SU-DHL-6 (cell line): ENCODE measurements at regions not wholly inside any gene's neighbourhood (a gene's known extent, or its start where the extent isn't known, plus 50 kb on each side); places are given as distances from the start of the nearest gene placed in this dataset.
"Not testable (repeated sequence)": the region's sequence is repeated elsewhere in the genome, so short reads cannot be mapped to it uniquely, and the experiment has no call there.

Experiments
- H2AFZ ChIP-seq: fragments of 200-600 bp; sonication (generic); 2 replicates; pipeline ENCODE4 v1.6.1; 2014; ENCODE audit warnings: low read depth, mild to moderate bottlenecking, moderate library complexity, mixed read lengths, antibody characterized with exemption, low read length; ENCODE audit not compliant: severe bottlenecking
- H3F3A ChIP-seq: fragments of 200-600 bp; shearing (Covaris generic); 2 replicates; pipeline ENCODE4 v1.6.0; 2016; ENCODE audit warnings: antibody characterized with exemption, mild to moderate bottlenecking; ENCODE audit not compliant: insufficient read depth
- H3K27ac ChIP-seq: fragments of 200-600 bp; sonication (generic); 2 replicates; pipeline ENCODE4 v1.5.1; 2016; ENCODE audit warnings: low read depth, mild to moderate bottlenecking, low read length, moderate library complexity, mixed read lengths
- H3K27me3 ChIP-seq: fragments of 200-600 bp; sonication (generic), shearing (Covaris generic); 2 replicates; pipeline ENCODE4 v1.6.0; 2014; ENCODE audit warnings: mild to moderate bottlenecking, low read length
- H3K36me3 ChIP-seq: fragments of 200-600 bp; sonication (generic); 2 replicates; pipeline ENCODE4 v1.6.1; 2014; ENCODE audit warnings: mild to moderate bottlenecking, low read length, mixed read lengths
- H3K4me2 ChIP-seq: fragments of 300-600, 200-600 bp; shearing (Covaris generic), sonication (generic); 2 replicates; pipeline ENCODE4 v1.6.0; 2014; ENCODE audit warnings: low read length, low read depth, mild to moderate bottlenecking; ENCODE audit not compliant: poor library complexity, severe bottlenecking
- H3K4me3 ChIP-seq: fragments of 200-600 bp; sonication (generic); 2 replicates; pipeline ENCODE4 v1.5.1; 2014; ENCODE audit warnings: antibody characterized with exemption, low read length, mild to moderate bottlenecking, mixed read lengths; ENCODE audit not compliant: insufficient read depth, poor library complexity, severe bottlenecking
- H3K79me2 ChIP-seq: fragments of 200-600 bp; sonication (generic); 2 replicates; pipeline ENCODE4 v1.6.1; 2014; ENCODE audit warnings: mild to moderate bottlenecking, low read length, moderate library complexity; ENCODE audit not compliant: insufficient read depth
- H3K9ac ChIP-seq: fragments of 200-600 bp; sonication (generic); 2 replicates; pipeline ENCODE4 v1.7.0; 2014; ENCODE audit warnings: mild to moderate bottlenecking, low read length
- H3K9me2 ChIP-seq: fragments of 200-600 bp; sonication (generic); replicated peaks from 2 replicates; pipeline ENCODE4 v1.6.1; 2014; ENCODE audit warnings: low read length; ENCODE audit not compliant: insufficient read depth
- H3K9me3 ChIP-seq: fragments of 200-600 bp; sonication (generic); 2 replicates; pipeline ENCODE4 v1.6.1; 2014; ENCODE audit warnings: low read length, mixed read lengths; ENCODE audit not compliant: insufficient read depth
- H4K20me1 ChIP-seq: fragments of 200-600 bp; sonication (generic); 2 replicates; pipeline ENCODE4 v1.6.1; 2014; ENCODE audit warnings: low read depth, mild to moderate bottlenecking, antibody characterized with exemption, low read length, moderate library complexity, mixed read lengths

DNA sequence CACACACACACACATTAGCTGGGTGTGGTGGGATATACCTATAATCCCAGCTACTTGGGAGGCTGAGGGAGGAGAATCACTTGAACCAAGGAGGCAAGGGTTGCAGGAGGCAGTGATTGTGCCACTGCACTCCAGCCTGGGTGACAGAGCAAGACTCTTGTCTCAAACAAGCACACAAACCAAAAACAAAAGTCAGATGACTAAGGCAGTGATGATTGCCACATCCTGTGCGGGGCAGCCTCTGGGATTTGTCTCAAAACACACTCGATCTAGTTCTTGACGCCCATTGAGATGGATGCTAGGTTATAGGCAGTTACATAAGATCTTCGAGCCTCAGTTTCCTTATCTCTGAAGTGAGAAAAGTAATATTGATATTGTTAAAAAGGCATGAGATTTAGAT, 57.8 kb upstream of the NBPF8 start:
- not testable (repeated sequence) for H2AFZ ChIP-seq, H3K36me3 ChIP-seq, H3K9me3 ChIP-seq, H3K9ac ChIP-seq, H3K27ac ChIP-seq, H3K4me3 ChIP-seq, H3F3A ChIP-seq, H3K79me2 ChIP-seq, H3K9me2 ChIP-seq, H4K20me1 ChIP-seq, H3K4me2 ChIP-seq, H3K27me3 ChIP-seq

DNA sequence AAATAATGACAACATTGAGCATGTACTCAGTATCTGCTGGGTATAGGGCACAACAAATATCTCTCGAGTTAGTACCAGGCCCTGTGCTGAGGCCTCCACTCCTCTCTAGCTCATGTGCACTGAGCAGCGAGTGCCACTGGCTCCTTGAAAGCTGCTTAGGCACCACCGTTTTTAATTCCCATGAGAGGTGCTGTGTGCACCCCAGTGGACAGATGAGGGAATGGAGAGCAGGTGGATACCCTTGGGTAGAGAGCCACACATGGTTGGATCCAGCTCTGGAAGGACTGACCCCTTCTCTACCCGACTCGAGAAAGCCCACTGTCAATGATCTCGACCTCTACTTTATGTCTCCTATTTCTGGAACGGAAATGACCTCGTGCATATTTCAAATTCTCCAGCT, 58.7 kb upstream of the NBPF8 start:
- H3K9me3 ChIP-seq, H3K9me2 ChIP-seq, H2AFZ ChIP-seq, H3K27ac ChIP-seq, H3K4me2 ChIP-seq, H3F3A ChIP-seq, H3K27me3 ChIP-seq, H3K9ac ChIP-seq, H3K36me3 ChIP-seq, H3K79me2 ChIP-seq, H3K4me3 ChIP-seq, H4K20me1 ChIP-seq: not testable (repeated sequence)

GRCh38 chr1:120354618-120355184, 60.1 kb upstream of the NBPF8 start:
- not testable (repeated sequence) for H3K9me2 ChIP-seq, H3K27me3 ChIP-seq, H3K79me2 ChIP-seq, H3K36me3 ChIP-seq, H4K20me1 ChIP-seq, H2AFZ ChIP-seq, H3F3A ChIP-seq, H3K9me3 ChIP-seq
- Histone ChIP-seq H3K9ac (peak overlapping the region; percentile 50), H3K27ac (peak overlapping the region; percentile 48), H3K4me3 (peak overlapping the region; percentile 38), H3K4me2 (peak overlapping the region; percentile 48)

DNA sequence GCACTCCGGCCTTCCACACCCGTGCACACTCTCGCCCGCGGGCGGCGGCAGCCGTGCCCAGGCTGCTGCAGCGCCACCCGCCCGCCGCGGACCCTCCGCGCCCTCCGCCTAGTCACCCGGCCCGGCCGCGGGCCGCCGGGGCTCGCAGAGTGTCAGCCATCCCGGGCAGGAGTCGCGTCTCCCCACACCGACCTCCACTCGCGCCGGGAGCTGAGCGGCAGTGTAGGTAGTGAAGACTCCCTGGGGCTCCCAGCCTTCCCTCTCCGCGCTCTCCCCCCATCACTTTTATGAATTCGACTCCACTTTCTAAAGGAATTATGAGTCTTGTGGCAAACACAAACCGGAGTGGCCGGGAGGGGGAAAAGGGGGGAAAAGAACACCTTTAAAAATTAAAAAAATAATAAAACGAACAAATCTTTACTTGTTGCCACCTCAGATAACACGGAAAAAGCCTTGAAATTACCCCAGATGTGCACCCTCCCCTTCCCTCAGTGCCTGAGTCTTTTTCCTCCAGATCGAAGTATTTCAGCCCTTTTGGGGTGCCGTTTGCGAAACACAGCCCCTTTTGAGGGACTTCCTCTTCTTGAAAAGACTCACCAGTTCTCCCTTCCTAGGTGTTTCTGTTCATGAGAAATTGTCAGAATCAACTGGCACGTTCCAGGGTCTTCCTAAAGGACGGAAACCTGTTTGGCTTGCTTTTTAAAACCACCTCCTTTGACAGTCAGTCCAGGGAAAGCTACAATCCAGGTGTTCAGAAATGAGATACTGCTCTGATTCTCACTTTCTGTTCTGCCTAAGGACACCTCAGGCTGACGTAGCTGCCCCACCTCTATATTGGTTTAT, 72.4 kb upstream of the NBPF8 start:
- not testable (repeated sequence) for H4K20me1 ChIP-seq, H3K36me3 ChIP-seq, H3K27me3 ChIP-seq, H2AFZ ChIP-seq, H3K9me2 ChIP-seq, H3K79me2 ChIP-seq, H3K4me3 ChIP-seq, H3F3A ChIP-seq, H3K27ac ChIP-seq, H3K9me3 ChIP-seq
- H3K4me2 ChIP-seq = peak overlapping the region; percentile 22
- H3K9ac ChIP-seq = peak overlapping the region; percentile 57; the same call in 1 of the 2 replicates

DNA sequence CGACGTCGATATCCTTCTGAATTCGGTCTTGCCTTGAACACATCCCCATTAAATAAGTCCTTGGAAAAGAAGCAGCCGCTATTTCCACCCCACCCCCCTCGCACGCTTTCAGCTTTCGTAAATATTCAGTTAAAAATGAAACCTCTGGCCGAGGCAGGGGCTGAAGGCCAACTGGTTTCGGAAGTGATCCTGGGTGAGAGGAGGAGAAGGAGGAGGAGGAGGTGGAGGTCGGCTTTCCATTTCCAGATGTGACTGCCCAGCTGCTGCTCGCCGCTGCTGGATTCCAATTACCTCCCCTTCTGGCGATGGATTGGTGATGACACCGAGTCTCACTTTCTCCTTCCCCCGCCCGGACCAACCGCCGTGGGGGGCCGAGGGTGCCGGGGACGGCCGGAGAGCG, 73.1 kb upstream of the NBPF8 start:
- Histone ChIP-seq H3K9ac (peak overlapping the region; percentile 57), H3K4me3 (peak overlapping the region; percentile 47), H3K4me2 (peak overlapping the region; percentile 48)
- not testable (repeated sequence) for H3K27me3 ChIP-seq, H3K9me2 ChIP-seq, H3K79me2 ChIP-seq, H3K27ac ChIP-seq, H4K20me1 ChIP-seq, H3F3A ChIP-seq, H3K36me3 ChIP-seq, H3K9me3 ChIP-seq, H2AFZ ChIP-seq

GRCh38 chr1:120340838-120341751, 73.7 kb upstream of the NBPF8 start:
- H3K36me3 ChIP-seq, H3K9me2 ChIP-seq, H3K27ac ChIP-seq, H3K27me3 ChIP-seq, H3F3A ChIP-seq, H3K9me3 ChIP-seq, H4K20me1 ChIP-seq, H2AFZ ChIP-seq, H3K79me2 ChIP-seq: not testable (repeated sequence)
- Histone ChIP-seq H3K9ac (peak overlapping the region; percentile 57), H3K4me2 (peak overlapping the region; percentile 48), H3K4me3 (peak overlapping the region; percentile 47)

GRCh38 chr1:120315738-120316137, 99.1 kb upstream of the NBPF8 start:
- not testable (repeated sequence) for H3K79me2 ChIP-seq, H3K9me2 ChIP-seq, H3K9ac ChIP-seq, H3F3A ChIP-seq, H3K27ac ChIP-seq, H3K27me3 ChIP-seq, H4K20me1 ChIP-seq, H3K9me3 ChIP-seq, H2AFZ ChIP-seq, H3K4me2 ChIP-seq, H3K4me3 ChIP-seq, H3K36me3 ChIP-seq
